WTC11 (cell line): ENCODE measurements at regions not wholly inside any gene's neighbourhood (a gene's known extent, or its start where the extent isn't known, plus 50 kb on each side); places are given as distances from the start of the nearest gene placed in this dataset.

Experiments used
- FOXP4 ChIP-seq: sonication (generic); formaldehyde crosslinking; IDR thresholded peaks from 2 replicates; pipeline ENCODE4 v1.8.0; 2022; ENCODE audit warnings: mild to moderate bottlenecking, missing genetic modification reagents
- ZNF532 ChIP-seq: fragments of 250-450 bp; sonication (Bioruptor Pico); IDR thresholded peaks from 2 replicates; pipeline ENCODE4 v1.9.0; 2021; ENCODE audit warnings: mild to moderate bottlenecking, borderline replicate concordance
- ZNF671 ChIP-seq: fragments of 250-450 bp; sonication (Bioruptor Pico); IDR thresholded peaks from 2 replicates; pipeline ENCODE4 v1.8.0; 2021; ENCODE audit warnings: mild to moderate bottlenecking

GRCh38 chr5:172573986-172574870 is 66.8 kb upstream of the NEURL1B start:
- TF ChIP-seq ZNF671 (CRISPR knock-in tag) (no peak), ZNF532 (no peak), FOXP4 (CRISPR knock-in tag) (no peak)
